ENCODE measurements at regions not wholly inside any gene's neighbourhood (a gene's known extent, or its start where the extent isn't known, plus 50 kb on each side); places are given as distances from the start of the nearest gene placed in this dataset.

GRCh38 chr10:36675458-36675880 is 449.9 kb upstream of the ANKRD30A start (continued):
- TF ChIP-seq RBBP5 (IDR thresholded peaks at IDR 0.05; ENCODE audit: borderline replicate concordance, low read depth, low read length), result no peak
- no peak for TF ChIP-seq KDM5A (IDR thresholded peaks at IDR 0.05; ENCODE audit: low read length)
- TF ChIP-seq CEBPB (IDR thresholded peaks at IDR 0.05; ENCODE audit: low read depth, low read length), result no peak
- no peak for TF ChIP-seq NRF1 (IDR thresholded peaks at IDR 0.05; ENCODE audit: low read depth, low read length)
- TF ChIP-seq MAFK (IDR thresholded peaks at IDR 0.05; ENCODE audit: low read depth, low read length), result no peak
- no peak for TF ChIP-seq PHF8 (conservative IDR thresholded peaks at IDR 0.05; ENCODE audit: low read depth, low read length)
